ENCODE measurements at regions not wholly inside any gene's neighbourhood (a gene's known extent, or its start where the extent isn't known, plus 50 kb on each side); places are given as distances from the start of the nearest gene placed in this dataset.

- TF ChIP-seq CTCF (IDR thresholded peaks at IDR 0.05; ENCODE audit: low read length) (no peak), EZH2phosphoT487 (IDR thresholded peaks at IDR 0.05; ENCODE audit: low read length) (no peak), EZH2 (optimal IDR thresholded peaks at IDR 0.05; ENCODE audit: low read depth, low read length) (no peak)
Observed at GRCh38 chr2:100721693-100722092, 98.2 kb upstream of the NPAS2 start.

Measured in MM.1S (cell line).